ENCODE measurements at regions not wholly inside any gene's neighbourhood (a gene's known extent, or its start where the extent isn't known, plus 50 kb on each side); places are given as distances from the start of the nearest gene placed in this dataset.
"Not testable (repeated sequence)": the region's sequence is repeated elsewhere in the genome, so short reads cannot be mapped to it uniquely, and the experiment has no call there.

- Histone ChIP-seq H3K4me3 (replicated peaks; ENCODE audit: low read depth, low read length) (no peak overlapping the region), H3K27me3 (replicated peaks; ENCODE audit: control insufficient read depth, insufficient read depth, low read length) (no peaks in the 10 kb centered on the region), H3K36me3 (ENCODE audit: control insufficient read depth, insufficient read depth, low read length) (no peaks in the 10 kb centered on the region)
- DNase-seq (ENCODE audit: extremely low read depth, insufficient read length), result no peak
- TF ChIP-seq CTCF (IDR thresholded peaks at IDR 0.05; ENCODE audit: insufficient read depth, low read length, poor library complexity, severe bottlenecking), result no peak
These were observed 437.3 kb downstream of the NSUN3 start for GRCh38 chr3:94500146-94500545.

GRCh38 chr3:94507354-94507753 lies 444.5 kb downstream of the NSUN3 start:
- not testable (repeated sequence) for H3K4me3 ChIP-seq (replicated peaks; ENCODE audit: low read depth, low read length); DNase-seq (ENCODE audit: extremely low read depth, insufficient read length); H3K27me3 ChIP-seq (replicated peaks; ENCODE audit: control insufficient read depth, insufficient read depth, low read length); H3K36me3 ChIP-seq (ENCODE audit: control insufficient read depth, insufficient read depth, low read length)

DNA sequence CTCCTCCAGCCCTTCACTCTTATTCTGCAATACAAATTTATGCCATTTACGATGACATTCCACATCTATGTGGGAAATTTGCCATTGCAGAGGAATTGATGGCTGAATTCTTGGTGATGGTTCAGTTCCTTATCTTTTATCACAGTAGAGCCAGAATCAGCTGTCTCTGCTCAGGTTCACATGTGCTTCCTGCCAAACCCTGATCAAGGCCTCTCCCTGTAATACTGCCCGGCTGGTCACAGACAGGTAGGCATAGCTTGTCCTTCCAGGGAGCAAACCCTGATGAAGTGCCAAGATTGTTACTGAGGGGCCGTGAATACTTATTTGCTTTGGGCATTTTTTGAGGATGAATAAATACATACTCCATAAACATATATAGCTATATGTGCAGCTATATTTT lies 450.0 kb downstream of the NSUN3 start:
- H3K36me3 ChIP-seq (ENCODE audit: control insufficient read depth, insufficient read depth, low read length), result no peaks in the 10 kb centered on the region
- no peak for DNase-seq (ENCODE audit: extremely low read depth, insufficient read length)
- no peak for TF ChIP-seq CTCF (IDR thresholded peaks at IDR 0.05; ENCODE audit: insufficient read depth, low read length, poor library complexity, severe bottlenecking)
- H3K27me3 ChIP-seq (replicated peaks; ENCODE audit: control insufficient read depth, insufficient read depth, low read length), result no peaks in the 10 kb centered on the region
- H3K4me3 ChIP-seq (replicated peaks; ENCODE audit: low read depth, low read length), result no peak overlapping the region

DNA sequence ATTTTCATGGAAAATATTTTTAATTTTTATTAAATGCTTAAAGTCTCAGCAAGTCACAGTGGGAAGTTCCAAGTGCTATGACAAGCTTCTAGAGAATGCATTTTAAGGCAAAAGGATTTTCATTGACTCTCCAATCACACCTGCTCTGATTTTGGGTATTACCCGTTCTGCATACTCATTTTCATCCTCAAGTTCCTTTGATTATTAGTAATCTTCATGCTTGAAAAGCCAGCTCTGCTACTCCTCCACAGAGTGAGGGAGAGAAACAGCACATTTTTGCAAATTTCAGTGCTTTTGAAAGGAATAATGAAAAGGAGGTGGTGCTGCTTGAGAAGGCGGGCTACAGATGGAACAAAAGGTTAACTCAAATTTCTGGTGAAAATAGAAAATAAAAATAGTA lies 450.7 kb downstream of the NSUN3 start:
- no peak overlapping the region for H3K4me3 ChIP-seq (replicated peaks; ENCODE audit: low read depth, low read length)
- no peak for TF ChIP-seq CTCF (IDR thresholded peaks at IDR 0.05; ENCODE audit: insufficient read depth, low read length, poor library complexity, severe bottlenecking)
- DNase-seq (ENCODE audit: extremely low read depth, insufficient read length), result peak; percentile 1
- H3K27me3 ChIP-seq (replicated peaks; ENCODE audit: control insufficient read depth, insufficient read depth, low read length), result no peaks in the 10 kb centered on the region
- no peaks in the 10 kb centered on the region for H3K36me3 ChIP-seq (ENCODE audit: control insufficient read depth, insufficient read depth, low read length)

DNA sequence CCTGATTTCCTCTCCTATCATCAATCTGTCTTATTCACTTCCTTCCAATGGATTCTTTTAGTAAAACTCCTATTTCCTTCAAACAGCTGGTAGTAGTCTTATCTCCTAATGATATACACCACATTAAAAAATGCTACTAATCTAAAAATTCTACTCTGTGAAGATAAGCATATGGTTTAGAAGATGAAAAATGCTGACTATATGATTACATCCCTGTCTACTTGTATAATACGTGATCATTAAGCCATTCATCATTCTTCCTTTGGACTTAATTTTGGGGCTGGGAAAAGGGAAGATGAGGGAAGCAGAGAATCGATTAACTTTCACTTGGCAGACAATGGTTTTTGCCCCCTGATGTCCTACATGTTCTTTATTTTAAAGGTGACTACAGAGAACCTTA lies 453.1 kb downstream of the NSUN3 start:
- DNase-seq (ENCODE audit: extremely low read depth, insufficient read length), result no peak
- H3K27me3 ChIP-seq (replicated peaks; ENCODE audit: control insufficient read depth, insufficient read depth, low read length), result no peaks in the 10 kb centered on the region
- H3K4me3 ChIP-seq (replicated peaks; ENCODE audit: low read depth, low read length), result no peak overlapping the region
- no peak for TF ChIP-seq CTCF (IDR thresholded peaks at IDR 0.05; ENCODE audit: insufficient read depth, low read length, poor library complexity, severe bottlenecking)
- no peaks in the 10 kb centered on the region for H3K36me3 ChIP-seq (ENCODE audit: control insufficient read depth, insufficient read depth, low read length)

DNA sequence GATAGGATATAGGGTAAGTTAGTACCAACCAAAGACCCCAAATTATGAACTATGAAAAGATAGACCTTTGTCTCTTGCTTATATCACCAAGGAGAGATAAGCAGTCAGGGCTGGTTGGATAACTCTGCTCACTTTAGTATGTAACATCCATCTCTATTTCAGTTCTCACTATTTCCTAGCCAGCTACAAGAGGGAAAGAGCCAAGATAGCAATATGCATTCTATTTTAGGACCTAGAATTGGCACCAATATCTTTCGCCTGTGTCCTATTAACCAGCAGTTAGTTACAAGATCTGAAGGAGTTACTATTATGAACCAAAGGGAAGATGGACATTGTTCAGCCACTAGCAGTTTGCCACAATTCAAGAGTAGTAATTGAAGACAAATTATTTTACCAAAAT lies 457.5 kb downstream of the NSUN3 start:
- no peak for DNase-seq (ENCODE audit: extremely low read depth, insufficient read length)
- H3K36me3 ChIP-seq (ENCODE audit: control insufficient read depth, insufficient read depth, low read length), result no peaks in the 10 kb centered on the region
- no peak for TF ChIP-seq CTCF (IDR thresholded peaks at IDR 0.05; ENCODE audit: insufficient read depth, low read length, poor library complexity, severe bottlenecking)
- no peak overlapping the region for H3K4me3 ChIP-seq (replicated peaks; ENCODE audit: low read depth, low read length)
- H3K27me3 ChIP-seq (replicated peaks; ENCODE audit: control insufficient read depth, insufficient read depth, low read length), result no peaks in the 10 kb centered on the region
